H1 (cell line): ENCODE measurements at regions not wholly inside any gene's neighbourhood (a gene's known extent, or its start where the extent isn't known, plus 50 kb on each side); places are given as distances from the start of the nearest gene placed in this dataset.

Experiments
- HDAC2 ChIP-seq, 2 experiments: fragments of 300-600 bp in 1 of 2; sonication (generic) in 1 of 2; IDR thresholded peaks; 2 replicates each; pipeline ENCODE4 v1.6.1; 2011 to 2012; ENCODE audit warnings: low read depth in 2 of 2, low read length in 2 of 2, mild to moderate bottlenecking in 2 of 2, moderate library complexity in 2 of 2, borderline replicate concordance in 1 of 2, inconsistent platforms in 1 of 2
- JUN ChIP-seq: IDR thresholded peaks from 2 replicates; pipeline ENCODE4 v1.6.1; 2011; ENCODE audit warnings: low read depth, mild to moderate bottlenecking, improper control_type of control experiment, low read length
- POLR2AphosphoS5 ChIP-seq: IDR thresholded peaks from 2 replicates; pipeline ENCODE4 v1.6.1; 2011; ENCODE audit warnings: low read depth, low read length
- RXRA ChIP-seq: IDR thresholded peaks from 2 replicates; pipeline ENCODE4 v1.6.1; 2011; ENCODE audit warnings: low read depth, mild to moderate bottlenecking, low read length, moderate library complexity; ENCODE audit not compliant: insufficient read depth
- SIRT6 ChIP-seq: IDR thresholded peaks from one replicate; pipeline ENCODE4 v1.7.1; 2012; ENCODE audit warnings: low read length, inconsistent platforms

- TF ChIP-seq RXRA = no peak
- no peak for TF ChIP-seq POLR2AphosphoS5
- no peak for TF ChIP-seq SIRT6
- no peak for TF ChIP-seq JUN
- no peak for TF ChIP-seq HDAC2 (IDR thresholded peaks at IDR 0.05; ENCODE audit: borderline replicate concordance in 1 of 2, low read depth in 2 of 2, low read length in 2 of 2)
These were observed 176.6 kb upstream of the NECTIN3 start (continued) for GRCh38 chr3:110895054-110895453.
